GM12878 (cell line): ENCODE measurements at regions not wholly inside any gene's neighbourhood (a gene's known extent, or its start where the extent isn't known, plus 50 kb on each side); places are given as distances from the start of the nearest gene placed in this dataset.

ENCODE experiments used
- ATAC-seq: fragments of 200-7000 bp; cut with Tn5 transposase; 3 replicates; pipeline ENCODE4 v1.9.1; 2020; ENCODE audit warnings: mild to moderate bottlenecking, moderate library complexity
- BruUV-seq: library from RNA; stranded (reverse); fragments of 400-500 nt; replicated peaks from 2 replicates; lab custom pipeline; 2021; lab: Mats Ljungman, UMichigan
- CTCF ChIA-PET: fragments of 300-600 bp; sonication (Branson Sonifier 250); formaldehyde crosslinking; extraction: SDS; loops from one replicate; lab custom pipeline; 2021; ENCODE audit warnings: inconsistent platforms; lab: Yijun Ruan, JAX
- POLR2A ChIA-PET: fragments of 350-600 bp; formaldehyde crosslinking; extraction: SDS; loops from one replicate; lab custom pipeline; 2021; ENCODE audit warnings: inconsistent platforms; lab: Charles Lee
- RAD21 ChIA-PET: fragments of 300-600 bp; sonication (Branson Sonifier 250); formaldehyde crosslinking; loops from one replicate; lab custom pipeline; 2023; ENCODE audit warnings: antibody characterized with exemption; ENCODE audit not compliant: unreplicated experiment; lab: Charles Lee
- SMC1A ChIA-PET: fragments of 300-600 bp; sonication (Branson Sonifier 250); formaldehyde crosslinking; loops from one replicate; lab custom pipeline; 2023; ENCODE audit not compliant: unreplicated experiment, uncharacterized antibody; lab: Charles Lee
- DNase-seq: peaks from one replicate; pipeline ENCODE4 v3.0.0-alpha.2; 2011; ENCODE audit warnings: low read depth, low spot score
- FAIRE-seq: peaks from 3 replicates; lab custom pipeline; 2011; peaks lifted over from hg19 to GRCh38; lab: Jason Lieb, UNC
- H2AFZ ChIP-seq: 2 replicates; pipeline ENCODE4 v1.6.0; 2011; ENCODE audit warnings: low read depth, low read length, control low read depth; ENCODE audit not compliant: control insufficient read depth
- H3K27ac ChIP-seq: 2 replicates; pipeline ENCODE4 v1.5.1; 2011; ENCODE audit warnings: control low read depth; ENCODE audit not compliant: control insufficient read depth, insufficient read depth
- H3K27me3 ChIP-seq, 2 experiments: replicated peaks in 1 of 2; 2 replicates each; pipeline versions ENCODE4 v1.6.0 to v1.6.1; 2011; ENCODE audit warnings: low read length in 1 of 2; ENCODE audit not compliant: control insufficient read depth in 2 of 2, insufficient read depth in 2 of 2
- H3K36me3 ChIP-seq, 2 experiments: 2 replicates each; pipeline ENCODE4 v1.5.1; 2011; ENCODE audit warnings: low read length in 1 of 2; ENCODE audit not compliant: control insufficient read depth in 2 of 2, insufficient read depth in 2 of 2
- H3K4me1 ChIP-seq: 2 replicates; pipeline ENCODE4 v1.6.1; 2011; ENCODE audit warnings: mild to moderate bottlenecking, low read length, moderate library complexity, mixed read lengths; ENCODE audit not compliant: control insufficient read depth, insufficient read depth
- H3K4me2 ChIP-seq: 2 replicates; pipeline ENCODE4 v1.6.0; 2011; ENCODE audit warnings: control low read depth; ENCODE audit not compliant: control insufficient read depth, insufficient read depth
- H3K4me3 ChIP-seq: fragments of 200-600 bp; sonication (generic); 2 replicates; pipeline ENCODE4 v1.5.1; 2016
- H3K79me2 ChIP-seq: 2 replicates; pipeline ENCODE4 v1.6.0; 2011; ENCODE audit warnings: low read length; ENCODE audit not compliant: control insufficient read depth, insufficient read depth
- H3K9ac ChIP-seq: 2 replicates; pipeline ENCODE4 v1.8.0; 2011; ENCODE audit warnings: low read length, control low read depth, mixed read lengths; ENCODE audit not compliant: control insufficient read depth, insufficient read depth
- H3K9me3 ChIP-seq: replicated peaks from 3 replicates; pipeline ENCODE4 v1.5.1; 2011; ENCODE audit warnings: mild to moderate bottlenecking, low read length; ENCODE audit not compliant: control insufficient read depth, insufficient read depth
- H4K20me1 ChIP-seq: 2 replicates; pipeline ENCODE4 v1.6.0; 2011; ENCODE audit not compliant: control insufficient read depth, insufficient read depth
- BACH1 ChIP-seq: fragments of 450-650 bp; IDR thresholded peaks from 2 replicates; pipeline ENCODE4 v1.6.1; 2017; ENCODE audit warnings: mild to moderate bottlenecking, borderline replicate concordance
- BRCA1 ChIP-seq: IDR thresholded peaks from 2 replicates; pipeline ENCODE4 v1.6.1; 2011; ENCODE audit warnings: low read depth, low read length, improper control_type of control experiment
- CREB1 ChIP-seq: IDR thresholded peaks from 2 replicates; pipeline ENCODE4 v1.6.1; 2012; ENCODE audit warnings: low read depth, mild to moderate bottlenecking, inconsistent platforms
- NBN ChIP-seq: fragments of 450-650 bp; IDR thresholded peaks from 2 replicates; pipeline ENCODE4 v1.6.1; 2016
- NFXL1 ChIP-seq: fragments of 450-650 bp; IDR thresholded peaks from 2 replicates; pipeline ENCODE4 v1.6.1; 2017; ENCODE audit warnings: antibody characterized with exemption, mild to moderate bottlenecking, borderline replicate concordance
- TCF12 ChIP-seq: IDR thresholded peaks from 2 replicates; pipeline ENCODE4 v1.6.1; 2011; ENCODE audit warnings: low read depth, mild to moderate bottlenecking, low read length
- WGBS: methylation state at CpG from one replicate; pipeline ENCODE4 v1.1.6; 2016; ENCODE audit warnings: low lambda C conversion rate; ENCODE audit not compliant: insufficient replicate concordance, insufficient coverage; ENCODE audit errors: missing lambda C conversion rate; 5-methylcytosine and 5-hydroxymethylcytosine counted together
- in situ Hi-C: fragments of 300-500 bp; cut with MboI; formaldehyde crosslinking; loops from 9 replicates; pipeline ENCODE4 v1.14.3; 2018; ENCODE audit warnings: mixed read lengths
- intact Hi-C: fragments of 100-400 bp; cut with micrococcal nuclease; formaldehyde crosslinking; loops from one replicate; pipeline ENCODE4 v1.14.2; 2022; ENCODE audit not compliant: unreplicated experiment
- TF ChIP-seq, protein P1 (sequence below): fragments of 450-650 bp; IDR thresholded peaks from 2 replicates; pipeline ENCODE4 v1.6.1; 2017; ENCODE audit warnings: mild to moderate bottlenecking, moderate library complexity
- TF ChIP-seq, protein P2 (sequence below), 3 experiments: IDR thresholded peaks in 2 of 3; conservative IDR thresholded peaks in 1 of 3; 2 replicates each; pipeline ENCODE4 v1.5.1; 2011; ENCODE audit warnings: low read depth in 3 of 3, low read length in 3 of 3, mild to moderate bottlenecking in 3 of 3, control low read depth in 2 of 3, moderate library complexity in 2 of 3, inconsistent platforms in 1 of 3, mixed read lengths in 1 of 3; ENCODE audit not compliant: control insufficient read depth in 2 of 3, insufficient read depth in 1 of 3; ENCODE audit errors: extremely low read depth in 1 of 3
- TF ChIP-seq, protein P3 (sequence below): IDR thresholded peaks from 2 replicates; pipeline ENCODE4 v1.6.1; 2012; ENCODE audit warnings: low read depth, low read length, improper control_type of control experiment

DNA sequence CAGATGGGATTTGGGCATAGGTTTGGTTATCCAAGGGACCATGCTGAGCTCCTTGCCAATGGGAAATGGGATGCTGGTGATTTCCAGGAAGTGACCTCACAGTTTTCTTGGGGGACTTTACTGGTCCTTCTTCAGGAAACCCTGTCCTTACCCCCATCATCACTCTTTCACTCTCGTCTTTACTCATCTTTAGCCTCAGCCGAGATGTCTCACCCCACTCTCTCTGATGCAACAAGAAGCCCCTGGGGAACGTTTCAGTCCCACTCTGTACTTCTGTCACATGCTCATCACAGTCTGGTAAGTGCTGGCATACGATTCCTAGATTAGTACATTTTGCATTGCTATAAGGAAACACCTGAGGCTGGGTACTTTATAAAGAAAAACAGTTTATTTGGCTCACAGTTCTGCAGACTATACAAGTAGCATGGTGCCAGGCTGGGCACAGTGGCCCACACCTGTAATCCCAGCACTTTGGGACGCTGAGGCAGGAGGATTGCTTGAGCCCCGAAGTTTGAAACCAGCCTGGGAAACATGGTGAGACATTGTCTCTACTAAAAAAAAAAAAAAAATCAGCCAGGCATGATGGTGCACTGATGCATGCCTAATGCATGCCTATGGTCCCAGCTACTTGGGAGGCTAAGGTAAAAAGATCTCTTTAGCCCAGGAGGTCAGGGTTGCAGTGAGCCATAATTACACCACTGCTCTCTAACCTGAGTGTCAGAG lies 63.5 kb upstream of the VKORC1L1 start (continued):
- TF ChIP-seq BRCA1, result no peak
- TF ChIP-seq CREB1, result peak; percentile 88

DNA sequence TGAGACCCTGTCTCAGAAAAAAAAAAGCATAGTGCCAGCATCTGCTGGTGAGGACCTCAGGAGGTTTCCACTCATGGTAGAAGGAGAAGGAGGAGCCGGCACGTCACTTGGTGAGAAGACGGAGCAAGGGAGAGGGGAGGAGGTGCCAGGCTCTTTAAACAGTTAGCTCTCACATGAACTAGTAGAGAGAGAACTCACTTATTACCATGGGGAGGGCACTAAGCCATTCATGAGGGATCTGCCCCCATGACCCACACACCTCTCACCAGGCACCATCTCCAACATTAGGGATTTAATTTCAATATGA lies 62.9 kb upstream of the VKORC1L1 start:
- POLR2A ChIA-PET, result interaction anchor here (0.6 to 2.4 kb wide), 2 partner anchors 12 to 921 kb away, joined by 4 to 18 read pairs; no protein-coding TSS in a partner anchor
- peak; percentile 79 for ATAC-seq
- in situ Hi-C loops, result no loop called here
- TF ChIP-seq, protein P1, sequence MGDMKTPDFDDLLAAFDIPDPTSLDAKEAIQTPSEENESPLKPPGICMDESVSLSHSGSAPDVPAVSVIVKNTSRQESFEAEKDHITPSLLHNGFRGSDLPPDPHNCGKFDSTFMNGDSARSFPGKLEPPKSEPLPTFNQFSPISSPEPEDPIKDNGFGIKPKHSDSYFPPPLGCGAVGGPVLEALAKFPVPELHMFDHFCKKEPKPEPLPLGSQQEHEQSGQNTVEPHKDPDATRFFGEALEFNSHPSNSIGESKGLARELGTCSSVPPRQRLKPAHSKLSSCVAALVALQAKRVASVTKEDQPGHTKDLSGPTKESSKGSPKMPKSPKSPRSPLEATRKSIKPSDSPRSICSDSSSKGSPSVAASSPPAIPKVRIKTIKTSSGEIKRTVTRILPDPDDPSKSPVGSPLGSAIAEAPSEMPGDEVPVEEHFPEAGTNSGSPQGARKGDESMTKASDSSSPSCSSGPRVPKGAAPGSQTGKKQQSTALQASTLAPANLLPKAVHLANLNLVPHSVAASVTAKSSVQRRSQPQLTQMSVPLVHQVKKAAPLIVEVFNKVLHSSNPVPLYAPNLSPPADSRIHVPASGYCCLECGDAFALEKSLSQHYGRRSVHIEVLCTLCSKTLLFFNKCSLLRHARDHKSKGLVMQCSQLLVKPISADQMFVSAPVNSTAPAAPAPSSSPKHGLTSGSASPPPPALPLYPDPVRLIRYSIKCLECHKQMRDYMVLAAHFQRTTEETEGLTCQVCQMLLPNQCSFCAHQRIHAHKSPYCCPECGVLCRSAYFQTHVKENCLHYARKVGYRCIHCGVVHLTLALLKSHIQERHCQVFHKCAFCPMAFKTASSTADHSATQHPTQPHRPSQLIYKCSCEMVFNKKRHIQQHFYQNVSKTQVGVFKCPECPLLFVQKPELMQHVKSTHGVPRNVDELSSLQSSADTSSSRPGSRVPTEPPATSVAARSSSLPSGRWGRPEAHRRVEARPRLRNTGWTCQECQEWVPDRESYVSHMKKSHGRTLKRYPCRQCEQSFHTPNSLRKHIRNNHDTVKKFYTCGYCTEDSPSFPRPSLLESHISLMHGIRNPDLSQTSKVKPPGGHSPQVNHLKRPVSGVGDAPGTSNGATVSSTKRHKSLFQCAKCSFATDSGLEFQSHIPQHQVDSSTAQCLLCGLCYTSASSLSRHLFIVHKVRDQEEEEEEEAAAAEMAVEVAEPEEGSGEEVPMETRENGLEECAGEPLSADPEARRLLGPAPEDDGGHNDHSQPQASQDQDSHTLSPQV, result no peak
- TF ChIP-seq NFXL1 (no peak), TCF12 (no peak), BACH1 (no peak), NBN (no peak)
- TF ChIP-seq, protein P2, sequence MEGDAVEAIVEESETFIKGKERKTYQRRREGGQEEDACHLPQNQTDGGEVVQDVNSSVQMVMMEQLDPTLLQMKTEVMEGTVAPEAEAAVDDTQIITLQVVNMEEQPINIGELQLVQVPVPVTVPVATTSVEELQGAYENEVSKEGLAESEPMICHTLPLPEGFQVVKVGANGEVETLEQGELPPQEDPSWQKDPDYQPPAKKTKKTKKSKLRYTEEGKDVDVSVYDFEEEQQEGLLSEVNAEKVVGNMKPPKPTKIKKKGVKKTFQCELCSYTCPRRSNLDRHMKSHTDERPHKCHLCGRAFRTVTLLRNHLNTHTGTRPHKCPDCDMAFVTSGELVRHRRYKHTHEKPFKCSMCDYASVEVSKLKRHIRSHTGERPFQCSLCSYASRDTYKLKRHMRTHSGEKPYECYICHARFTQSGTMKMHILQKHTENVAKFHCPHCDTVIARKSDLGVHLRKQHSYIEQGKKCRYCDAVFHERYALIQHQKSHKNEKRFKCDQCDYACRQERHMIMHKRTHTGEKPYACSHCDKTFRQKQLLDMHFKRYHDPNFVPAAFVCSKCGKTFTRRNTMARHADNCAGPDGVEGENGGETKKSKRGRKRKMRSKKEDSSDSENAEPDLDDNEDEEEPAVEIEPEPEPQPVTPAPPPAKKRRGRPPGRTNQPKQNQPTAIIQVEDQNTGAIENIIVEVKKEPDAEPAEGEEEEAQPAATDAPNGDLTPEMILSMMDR (IDR thresholded peaks at IDR 0.05 in 2 of 3, conservative IDR thresholded peaks at IDR 0.05 in 1 of 3; ENCODE audit: control insufficient read depth in 2 of 3, extremely low read depth in 1 of 3, insufficient read depth in 1 of 3, low read depth in 3 of 3, low read length in 3 of 3), result no peak
- TF ChIP-seq, protein P3, sequence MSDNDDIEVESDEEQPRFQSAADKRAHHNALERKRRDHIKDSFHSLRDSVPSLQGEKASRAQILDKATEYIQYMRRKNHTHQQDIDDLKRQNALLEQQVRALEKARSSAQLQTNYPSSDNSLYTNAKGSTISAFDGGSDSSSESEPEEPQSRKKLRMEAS, result no peak
- TF ChIP-seq, all 136 proteins: peak for 0
- Histone ChIP-seq H3K9me3 (peaks cover 2% of the 10 kb centered on the region; the same call in 2 of the 3 replicates), H3K9ac (peak overlapping the region; percentile 39; the same call in 1 of the 2 replicates), H3K36me3 (no peaks in the 10 kb centered on the region; a peak in 2 of 4 replicates), H3K79me2 (no peaks in the 10 kb centered on the region), H3K27me3 (no peaks in the 10 kb centered on the region), H3K4me3 (peak overlapping the region; percentile 53; the same call in 1 of the 2 replicates), H4K20me1 (no peaks in the 10 kb centered on the region), H3K4me1 (peaks cover 16% of the 10 kb centered on the region), H2AFZ (peak overlapping the region; percentile 75), H3K4me2 (peak overlapping the region; percentile 56), H3K27ac (peak overlapping the region; percentile 71)
- no peak for DNase-seq
- ChIA-PET CTCF (interaction anchor here (1.3 kb wide), 1 partner anchor 30 kb away, joined by 8 read pairs; no protein-coding TSS in a partner anchor), RAD21 (interaction anchor here (0.7 to 2.6 kb wide), 5 partner anchors 11 to 61 kb away, joined by 3 to 24 read pairs (median 9); no protein-coding TSS in a partner anchor), SMC1A (interaction anchor here (0.7 to 5.2 kb wide), 10 partner anchors 9 to 150 kb away, joined by 3 to 26 read pairs (median 4); no protein-coding TSS in a partner anchor)
- intact Hi-C loops, result loop anchor here (5.0 kb wide), 1 partner anchor 58 kb away; no protein-coding TSS in a partner anchor
- no peak for FAIRE-seq
- whole genome bisulfite sequencing, result 8% methylated on average over 3 of the region's 3 CpGs
- no TSS peak for BruUV-seq
